K562 (cell line): ENCODE measurements at regions not wholly inside any gene's neighbourhood (a gene's known extent, or its start where the extent isn't known, plus 50 kb on each side); places are given as distances from the start of the nearest gene placed in this dataset.

Experiments
- CAMTA2 ChIP-seq: fragments of 250-450 bp; sonication (Bioruptor Pico); conservative IDR thresholded peaks from 2 replicates; pipeline ENCODE4 v1.5.1; 2022
- CBX5 ChIP-seq: IDR thresholded peaks from 2 replicates; pipeline ENCODE4 v1.6.1; 2014; ENCODE audit warnings: low read depth, borderline replicate concordance
- NFRKB ChIP-seq: fragments of 450-650 bp; IDR thresholded peaks from 2 replicates; pipeline ENCODE4 v1.6.1; 2016; ENCODE audit warnings: low read depth
- XRCC5 ChIP-seq: fragments of 200-400 bp; formaldehyde crosslinking; IDR thresholded peaks from 2 replicates; pipeline ENCODE4 v1.6.1; 2017; ENCODE audit warnings: low read depth, mild to moderate bottlenecking, low read length
- ZNF766 ChIP-seq: fragments of 200-800 bp; sonication (Bioruptor generic); conservative IDR thresholded peaks from 2 replicates; pipeline ENCODE4 v1.6.1; 2016; ENCODE audit warnings: missing genetic modification characterization, missing compliant biosample characterization
- TF ChIP-seq, protein P1 (sequence below): sonication (generic); formaldehyde crosslinking; IDR thresholded peaks from 2 replicates; pipeline ENCODE4 v1.8.1; 2022; ENCODE audit warnings: missing genetic modification reagents

GRCh38 chr1:82218846-82219245, 418.1 kb downstream of the ADGRL2 start:
- TF ChIP-seq, protein P1, sequence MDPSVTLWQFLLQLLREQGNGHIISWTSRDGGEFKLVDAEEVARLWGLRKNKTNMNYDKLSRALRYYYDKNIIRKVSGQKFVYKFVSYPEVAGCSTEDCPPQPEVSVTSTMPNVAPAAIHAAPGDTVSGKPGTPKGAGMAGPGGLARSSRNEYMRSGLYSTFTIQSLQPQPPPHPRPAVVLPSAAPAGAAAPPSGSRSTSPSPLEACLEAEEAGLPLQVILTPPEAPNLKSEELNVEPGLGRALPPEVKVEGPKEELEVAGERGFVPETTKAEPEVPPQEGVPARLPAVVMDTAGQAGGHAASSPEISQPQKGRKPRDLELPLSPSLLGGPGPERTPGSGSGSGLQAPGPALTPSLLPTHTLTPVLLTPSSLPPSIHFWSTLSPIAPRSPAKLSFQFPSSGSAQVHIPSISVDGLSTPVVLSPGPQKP (CRISPR knock-in tag) = no peak
- TF ChIP-seq XRCC5 (no peak), CBX5 (no peak), ZNF766 (CRISPR knock-in tag) (no peak), NFRKB (no peak), CAMTA2 (CRISPR knock-in tag) (no peak)
